ENCODE measurements at regions not wholly inside any gene's neighbourhood (a gene's known extent, or its start where the extent isn't known, plus 50 kb on each side); places are given as distances from the start of the nearest gene placed in this dataset.

GRCh38 chr13:73684750-73685149, 449.5 kb downstream of the KLF12 start:
- no peak for TF ChIP-seq CTCF (IDR thresholded peaks at IDR 0.05)
- no peak for TF ChIP-seq POLR2AphosphoS5 (IDR thresholded peaks at IDR 0.05; ENCODE audit: low read depth, low read length)
